ENCODE measurements at regions not wholly inside any gene's neighbourhood (a gene's known extent, or its start where the extent isn't known, plus 50 kb on each side); places are given as distances from the start of the nearest gene placed in this dataset.

- TF ChIP-seq EZH2 (IDR thresholded peaks at IDR 0.05; ENCODE audit: borderline replicate concordance, low read depth, low read length, severe bottlenecking) = no peak
- TF ChIP-seq CTCF (IDR thresholded peaks at IDR 0.05; ENCODE audit: borderline replicate concordance, extremely low read depth, low read length, poor library complexity, severe bottlenecking) = no peak
Measured at GRCh38 chr6:165843568-165844113, 180.6 kb upstream of the PDE10A start.

Data from DND-41 (cell line).